ENCODE measurements at regions not wholly inside any gene's neighbourhood (a gene's known extent, or its start where the extent isn't known, plus 50 kb on each side); places are given as distances from the start of the nearest gene placed in this dataset.
"Not testable (repeated sequence)": the region's sequence is repeated elsewhere in the genome, so short reads cannot be mapped to it uniquely, and the experiment has no call there.

DNA sequence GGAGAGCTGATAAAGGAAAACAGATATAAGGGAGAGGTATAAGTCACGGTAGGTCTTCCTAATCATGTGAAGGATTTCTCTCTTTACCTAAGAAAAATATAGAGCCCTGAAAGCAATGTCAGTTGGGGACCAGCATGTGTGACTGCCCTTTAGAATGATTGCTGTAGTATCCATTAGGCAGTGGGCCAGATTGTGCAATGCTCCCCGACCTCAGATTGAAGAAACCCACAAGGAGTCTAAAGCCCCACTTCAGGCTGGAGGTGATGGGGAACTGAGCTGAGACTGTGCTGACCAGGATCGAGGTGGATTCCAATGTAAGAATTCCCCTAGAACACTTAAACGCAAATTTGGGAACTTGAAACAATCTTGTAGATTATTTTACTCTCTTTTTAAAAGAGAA, 614.4 kb downstream of the LIG4 start:
- no peak overlapping the region for H3K4me3 ChIP-seq (replicated peaks; ENCODE audit: low read depth, low read length)
- DNase-seq (ENCODE audit: extremely low read depth, low read depth), result no peak
- TF ChIP-seq, protein P1, sequence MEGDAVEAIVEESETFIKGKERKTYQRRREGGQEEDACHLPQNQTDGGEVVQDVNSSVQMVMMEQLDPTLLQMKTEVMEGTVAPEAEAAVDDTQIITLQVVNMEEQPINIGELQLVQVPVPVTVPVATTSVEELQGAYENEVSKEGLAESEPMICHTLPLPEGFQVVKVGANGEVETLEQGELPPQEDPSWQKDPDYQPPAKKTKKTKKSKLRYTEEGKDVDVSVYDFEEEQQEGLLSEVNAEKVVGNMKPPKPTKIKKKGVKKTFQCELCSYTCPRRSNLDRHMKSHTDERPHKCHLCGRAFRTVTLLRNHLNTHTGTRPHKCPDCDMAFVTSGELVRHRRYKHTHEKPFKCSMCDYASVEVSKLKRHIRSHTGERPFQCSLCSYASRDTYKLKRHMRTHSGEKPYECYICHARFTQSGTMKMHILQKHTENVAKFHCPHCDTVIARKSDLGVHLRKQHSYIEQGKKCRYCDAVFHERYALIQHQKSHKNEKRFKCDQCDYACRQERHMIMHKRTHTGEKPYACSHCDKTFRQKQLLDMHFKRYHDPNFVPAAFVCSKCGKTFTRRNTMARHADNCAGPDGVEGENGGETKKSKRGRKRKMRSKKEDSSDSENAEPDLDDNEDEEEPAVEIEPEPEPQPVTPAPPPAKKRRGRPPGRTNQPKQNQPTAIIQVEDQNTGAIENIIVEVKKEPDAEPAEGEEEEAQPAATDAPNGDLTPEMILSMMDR (IDR thresholded peaks at IDR 0.05; ENCODE audit: low read depth, low read length, missing control alignments), result no peak

DNA sequence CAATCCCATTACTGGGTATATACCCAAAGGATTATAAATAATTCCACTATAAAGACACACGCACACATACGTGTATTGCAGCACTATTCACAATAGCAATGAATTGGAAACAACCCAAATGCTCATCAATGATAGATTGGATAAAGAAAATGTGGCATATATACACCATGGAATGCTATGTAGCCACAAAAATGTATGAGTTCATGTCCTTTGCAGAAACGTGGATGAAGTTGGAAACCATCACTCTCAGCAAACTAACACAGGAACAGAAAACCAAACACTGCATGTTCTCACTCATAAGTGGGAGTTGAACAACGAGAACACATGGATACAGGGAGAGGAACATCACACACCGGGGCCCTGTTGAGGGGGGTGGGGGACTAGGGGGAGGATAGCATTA, 619.0 kb downstream of the LIG4 start:
- not testable (repeated sequence) for H3K4me3 ChIP-seq (replicated peaks; ENCODE audit: low read depth, low read length); DNase-seq (ENCODE audit: extremely low read depth, low read depth)

- H3K4me3 ChIP-seq (replicated peaks; ENCODE audit: low read depth, low read length), result no peak overlapping the region
- no peak for DNase-seq (ENCODE audit: extremely low read depth, low read depth)
- TF ChIP-seq, protein P1 (IDR thresholded peaks at IDR 0.05; ENCODE audit: low read depth, low read length, missing control alignments), result no peak
Observed at GRCh38 chr13:107590556-107590955, 624.8 kb downstream of the LIG4 start.

- DNase-seq (ENCODE audit: extremely low read depth, low read depth), result no peak
- TF ChIP-seq, protein P1 (IDR thresholded peaks at IDR 0.05; ENCODE audit: low read depth, low read length, missing control alignments), result no peak
- H3K4me3 ChIP-seq (replicated peaks; ENCODE audit: low read depth, low read length), result no peak overlapping the region
Observed at GRCh38 chr13:107587681-107588080, 627.7 kb downstream of the LIG4 start.

- TF ChIP-seq, protein P1 (IDR thresholded peaks at IDR 0.05; ENCODE audit: low read depth, low read length, missing control alignments), result no peak
- DNase-seq (ENCODE audit: extremely low read depth, low read depth), result no peak
- no peak overlapping the region for H3K4me3 ChIP-seq (replicated peaks; ENCODE audit: low read depth, low read length)
Observed at GRCh38 chr13:107586216-107586615, 629.1 kb downstream of the LIG4 start.

GRCh38 chr13:107585469-107586180, 629.7 kb downstream of the LIG4 start:
- no peak overlapping the region for H3K4me3 ChIP-seq (replicated peaks; ENCODE audit: low read depth, low read length)
- no peak for DNase-seq (ENCODE audit: extremely low read depth, low read depth)
- TF ChIP-seq, protein P1 (IDR thresholded peaks at IDR 0.05; ENCODE audit: low read depth, low read length, missing control alignments), result no peak

- TF ChIP-seq, protein P1 (IDR thresholded peaks at IDR 0.05; ENCODE audit: low read depth, low read length, missing control alignments), result no peak
- no peak overlapping the region for H3K4me3 ChIP-seq (replicated peaks; ENCODE audit: low read depth, low read length)
- DNase-seq (ENCODE audit: extremely low read depth, low read depth), result no peak
Observed at GRCh38 chr13:107582171-107582570, 633.2 kb downstream of the LIG4 start.
